Loucy (cell line): ENCODE measurements at regions not wholly inside any gene's neighbourhood (a gene's known extent, or its start where the extent isn't known, plus 50 kb on each side); places are given as distances from the start of the nearest gene placed in this dataset.

Source experiments
- EZH2phosphoT487 ChIP-seq: fragments of 200-600 bp; IDR thresholded peaks from 2 replicates; pipeline ENCODE4 v1.6.1; 2018; ENCODE audit warnings: antibody characterized with exemption, mild to moderate bottlenecking, moderate library complexity, borderline replicate concordance
- TF ChIP-seq, protein P1 (sequence below): fragments of 200-600 bp; sonication (generic); conservative IDR thresholded peaks from 2 replicates; pipeline ENCODE4 v1.5.1; 2014; ENCODE audit warnings: mild to moderate bottlenecking, antibody characterized with exemption, low read length

DNA sequence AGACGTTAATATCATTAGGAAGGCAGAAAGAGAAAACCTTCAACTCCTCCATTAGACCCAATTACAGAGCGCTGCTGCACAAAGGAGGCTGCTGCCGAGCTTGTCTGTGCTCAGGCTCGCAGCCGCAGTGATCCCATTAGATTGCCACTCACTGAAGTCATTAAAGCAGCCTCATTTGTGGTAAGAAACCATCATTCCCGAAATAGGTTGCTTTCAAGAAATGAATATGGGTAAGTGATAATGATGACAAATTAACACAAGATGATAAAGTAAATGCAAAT lies 137.2 kb downstream of the CAVIN4 start:
- TF ChIP-seq, protein P1, sequence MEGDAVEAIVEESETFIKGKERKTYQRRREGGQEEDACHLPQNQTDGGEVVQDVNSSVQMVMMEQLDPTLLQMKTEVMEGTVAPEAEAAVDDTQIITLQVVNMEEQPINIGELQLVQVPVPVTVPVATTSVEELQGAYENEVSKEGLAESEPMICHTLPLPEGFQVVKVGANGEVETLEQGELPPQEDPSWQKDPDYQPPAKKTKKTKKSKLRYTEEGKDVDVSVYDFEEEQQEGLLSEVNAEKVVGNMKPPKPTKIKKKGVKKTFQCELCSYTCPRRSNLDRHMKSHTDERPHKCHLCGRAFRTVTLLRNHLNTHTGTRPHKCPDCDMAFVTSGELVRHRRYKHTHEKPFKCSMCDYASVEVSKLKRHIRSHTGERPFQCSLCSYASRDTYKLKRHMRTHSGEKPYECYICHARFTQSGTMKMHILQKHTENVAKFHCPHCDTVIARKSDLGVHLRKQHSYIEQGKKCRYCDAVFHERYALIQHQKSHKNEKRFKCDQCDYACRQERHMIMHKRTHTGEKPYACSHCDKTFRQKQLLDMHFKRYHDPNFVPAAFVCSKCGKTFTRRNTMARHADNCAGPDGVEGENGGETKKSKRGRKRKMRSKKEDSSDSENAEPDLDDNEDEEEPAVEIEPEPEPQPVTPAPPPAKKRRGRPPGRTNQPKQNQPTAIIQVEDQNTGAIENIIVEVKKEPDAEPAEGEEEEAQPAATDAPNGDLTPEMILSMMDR = no peak
- TF ChIP-seq EZH2phosphoT487 = no peak
